Tibial nerve (tissue), 4 donors: ENCODE measurements at regions not wholly inside any gene's neighbourhood (a gene's known extent, or its start where the extent isn't known, plus 50 kb on each side); places are given as distances from the start of the nearest gene placed in this dataset.

Experiments
- CTCF ChIP-seq, 5 experiments: fragments of 200-600 bp in 3 of 5; fragments of 450-650 bp in 2 of 5; sonication (generic) in 3 of 5; IDR thresholded peaks; one replicate each; pipeline ENCODE4 v1.5.1; 2016 to 2019; ENCODE audit warnings: antibody characterized with exemption in 5 of 5, mild to moderate bottlenecking in 3 of 5, moderate library complexity in 2 of 5
- EP300 ChIP-seq, 2 donors: sonication (generic); formaldehyde crosslinking; IDR thresholded peaks; one replicate each; pipeline ENCODE4 v1.6.1; 2017; ENCODE audit warnings: antibody characterized with exemption in 2 of 2, mild to moderate bottlenecking in 1 of 2
- POLR2A ChIP-seq, 2 donors: fragments of 450-650 bp; IDR thresholded peaks; one replicate each; pipeline ENCODE4 v1.6.1; 2017; ENCODE audit warnings: antibody characterized with exemption in 2 of 2, mild to moderate bottlenecking in 2 of 2, moderate library complexity in 2 of 2

GRCh38 chr4:46508216-46508615 lies 118.3 kb upstream of the GABRA2 start:
- TF ChIP-seq POLR2A (IDR thresholded peaks at IDR 0.05) (no peak), CTCF (IDR thresholded peaks at IDR 0.05) (no peak), EP300 (IDR thresholded peaks at IDR 0.05) (no peak)
